K562 (cell line): ENCODE measurements at regions not wholly inside any gene's neighbourhood (a gene's known extent, or its start where the extent isn't known, plus 50 kb on each side); places are given as distances from the start of the nearest gene placed in this dataset.

Source experiments
- ATAC-seq: fragments of 200-7000 bp; cut with Tn5 transposase; 3 replicates; pipeline ENCODE4 v1.9.1; 2020; ENCODE audit warnings: moderate library complexity
- BruUV-seq: library from RNA; stranded (reverse); fragments of 400-500 nt; replicated peaks from 2 replicates; lab custom pipeline; 2021; lab: Mats Ljungman, UMichigan
- CTCF ChIA-PET: fragments of 300-600 bp; formaldehyde crosslinking; extraction: SDS; loops from one replicate; lab custom pipeline; 2021; ENCODE audit warnings: low intra/inter-chr PET ratio; lab: Yijun Ruan, JAX
- POLR2A ChIA-PET: fragments of 300-600, 350-650 bp; sonication (Branson Sonifier 250); formaldehyde crosslinking; extraction: SDS; loops from one replicate; lab custom pipeline; 2021; ENCODE audit warnings: antibody characterized with exemption, inconsistent platforms; lab: Yijun Ruan, JAX
- DNase-seq, 4 experiments: peaks; one replicate each; pipeline versions ENCODE4 v3.0.0 to v3.0.0-alpha.2; 2011 to 2018; ENCODE audit warnings: low spot score in 3 of 4, mixed read lengths in 3 of 4; ENCODE audit errors: extremely low read depth in 1 of 4
- FAIRE-seq: peaks from 2 replicates; lab custom pipeline; 2011; peaks lifted over from hg19 to GRCh38; lab: Jason Lieb, UNC
- H2AFZ ChIP-seq: 2 replicates; pipeline ENCODE4 v1.6.0; 2011; ENCODE audit warnings: low read depth, low read length, control low read depth, inconsistent platforms
- H3K27ac ChIP-seq: fragments of 200-600 bp; 3 replicates; pipeline ENCODE4 v1.8.0; 2011; ENCODE audit warnings: low read depth, mild to moderate bottlenecking, control low read depth, inconsistent platforms, low read length, moderate library complexity, mixed read lengths; ENCODE audit errors: extremely low read depth
- H3K27me3 ChIP-seq, 2 experiments: fragments of 300-600 bp in 1 of 2; 2 replicates in 1 of 2; 3 replicates in 1 of 2; pipeline versions ENCODE4 v1.6.0 to v1.8.0; 2011; ENCODE audit warnings: inconsistent platforms in 2 of 2, low read length in 2 of 2, mild to moderate bottlenecking in 1 of 2, mixed read lengths in 1 of 2, moderate library complexity in 1 of 2; ENCODE audit not compliant: control insufficient read depth in 2 of 2, insufficient read depth in 2 of 2
- H3K36me3 ChIP-seq: fragments of 300-600 bp; 3 replicates; pipeline ENCODE4 v1.8.0; 2011; ENCODE audit warnings: mild to moderate bottlenecking, low read length, inconsistent platforms; ENCODE audit not compliant: control insufficient read depth, insufficient read depth
- H3K4me1 ChIP-seq, 2 experiments: fragments of 200-600 bp in 1 of 2; replicated peaks in 1 of 2; 2 replicates in 1 of 2; 3 replicates in 1 of 2; pipeline versions ENCODE4 v1.5.1 to v1.8.0; 2011; ENCODE audit warnings: inconsistent platforms in 2 of 2, low read length in 2 of 2, mild to moderate bottlenecking in 1 of 2, mixed read lengths in 1 of 2, moderate library complexity in 1 of 2; ENCODE audit not compliant: control insufficient read depth in 2 of 2, insufficient read depth in 2 of 2
- H3K4me2 ChIP-seq: 2 replicates; pipeline ENCODE4 v1.6.1; 2011; ENCODE audit warnings: low read length, control low read depth, inconsistent platforms, mixed read lengths; ENCODE audit not compliant: insufficient read depth
- H3K4me3 ChIP-seq: fragments of 200-600 bp; sonication (generic), shearing (Covaris generic); 2 replicates; pipeline ENCODE4 v1.5.1; 2016; ENCODE audit warnings: control low read depth, inconsistent platforms
- H3K79me2 ChIP-seq: fragments of 200-600 bp; 3 replicates; pipeline ENCODE4 v1.8.0; 2011; ENCODE audit warnings: low read length, inconsistent platforms; ENCODE audit not compliant: control insufficient read depth, insufficient read depth
- H3K9ac ChIP-seq, 2 experiments: 2 replicates each; pipeline versions ENCODE4 v1.6.0 to v1.6.1; 2011; ENCODE audit warnings: low read depth in 2 of 2, low read length in 2 of 2, control low read depth in 1 of 2, inconsistent platforms in 1 of 2, mild to moderate bottlenecking in 1 of 2, mixed read lengths in 1 of 2; ENCODE audit not compliant: insufficient read depth in 1 of 2
- H3K9me1 ChIP-seq: one replicate; pipeline ENCODE4 v1.6.0; 2011; ENCODE audit warnings: inconsistent platforms, mild to moderate bottlenecking, low read length, moderate library complexity; ENCODE audit not compliant: control insufficient read depth, insufficient read depth
- H3K9me3 ChIP-seq: replicated peaks from 2 replicates; pipeline ENCODE4 v1.5.1; 2011; ENCODE audit warnings: low read depth, low read length, inconsistent platforms; ENCODE audit not compliant: control insufficient read depth, insufficient read depth
- H4K20me1 ChIP-seq: replicated peaks from 2 replicates; pipeline ENCODE4 v1.6.1; 2011; ENCODE audit warnings: low read length, inconsistent platforms, mixed read lengths; ENCODE audit not compliant: control insufficient read depth, insufficient read depth
- CEBPG ChIP-seq, 3 experiments: fragments of 200-800 bp in 1 of 3; sonication (Bioruptor generic) in 1 of 3; sonication (generic) in 1 of 3; formaldehyde crosslinking in 1 of 3; IDR thresholded peaks in 2 of 3; conservative IDR thresholded peaks in 1 of 3; 2 replicates each; pipeline versions ENCODE4 v1.6.1 to v1.8.0; 2016 to 2022; ENCODE audit warnings: missing compliant biosample characterization in 2 of 3, missing genetic modification characterization in 2 of 3, mild to moderate bottlenecking in 1 of 3, missing genetic modification reagents in 1 of 3
- FOS ChIP-seq: IDR thresholded peaks from 3 replicates; pipeline ENCODE4 v1.6.1; 2011; ENCODE audit not compliant: insufficient read length; ENCODE audit errors: extremely low read depth
- HNRNPK ChIP-seq: fragments of 200-400 bp; formaldehyde crosslinking; IDR thresholded peaks from one replicate; pipeline ENCODE4 v1.6.1; 2018; ENCODE audit warnings: mild to moderate bottlenecking, low read depth, low read length; ENCODE audit not compliant: poor library complexity, severe bottlenecking
- IFI16 ChIP-seq: fragments of 250-450 bp; sonication (Bioruptor Pico); IDR thresholded peaks from 2 replicates; pipeline ENCODE4 v2.1.2; 2022; ENCODE audit warnings: mild to moderate bottlenecking, inconsistent platforms
- NCOA4 ChIP-seq: fragments of 450-650 bp; IDR thresholded peaks from 2 replicates; pipeline ENCODE4 v1.6.1; 2018; ENCODE audit warnings: mild to moderate bottlenecking; ENCODE audit not compliant: partially characterized antibody
- NFXL1 ChIP-seq: fragments of 450-650 bp; formaldehyde crosslinking; IDR thresholded peaks from 2 replicates; pipeline ENCODE4 v1.4.0; 2021; ENCODE audit warnings: mild to moderate bottlenecking
- NFYB ChIP-seq: IDR thresholded peaks from 2 replicates; pipeline ENCODE4 v1.6.1; 2011; ENCODE audit warnings: mild to moderate bottlenecking, moderate library complexity; ENCODE audit not compliant: insufficient read length; ENCODE audit errors: extremely low read depth
- SMAD2 ChIP-seq: fragments of 150-350 bp; IDR thresholded peaks from 2 replicates; pipeline ENCODE4 v1.6.1; 2014; ENCODE audit warnings: low read depth, mild to moderate bottlenecking, low read length
- STAT5B ChIP-seq: fragments of 250-450 bp; sonication (Bioruptor Pico); IDR thresholded peaks from 2 replicates; pipeline ENCODE4 v1.8.0; 2021; ENCODE audit warnings: mild to moderate bottlenecking, inconsistent platforms
- TCF7 ChIP-seq: sonication (generic); IDR thresholded peaks from 2 replicates; pipeline ENCODE4 v1.6.1; 2016; ENCODE audit warnings: antibody characterized with exemption, borderline replicate concordance
- VEZF1 ChIP-seq: fragments of 200-800 bp; sonication (Bioruptor generic); IDR thresholded peaks from 2 replicates; pipeline ENCODE4 v1.6.1; 2017; ENCODE audit warnings: missing genetic modification characterization, missing compliant biosample characterization
- ZNF449 ChIP-seq: fragments of 250-450 bp; sonication (Bioruptor Pico); IDR thresholded peaks from 2 replicates; pipeline ENCODE4 v1.8.0; 2022; ENCODE audit warnings: moderate library complexity, mild to moderate bottlenecking, inconsistent platforms
- WGBS: fragments of 100-300 bp; shearing (Covaris generic); methylation state at CpG from one replicate; pipeline ENCODE4 v1.1.6; 2016; ENCODE audit warnings: low coverage, mixed read lengths; ENCODE audit not compliant: insufficient coverage; ENCODE audit errors: missing lambda C conversion rate; 5-methylcytosine and 5-hydroxymethylcytosine counted together
- in situ Hi-C: fragments of 300-500 bp; cut with MboI; formaldehyde crosslinking; loops from 4 replicates; pipeline ENCODE4 v1.15.0; 2018; ENCODE audit warnings: inconsistent platforms, mixed read lengths
- intact Hi-C: fragments of 100-400 bp; cut with micrococcal nuclease; formaldehyde crosslinking; loops from 2 replicates; pipeline ENCODE4 v1.14.2; 2022

GRCh38 chr3:168625477-168625876 lies 529.8 kb upstream of the GOLIM4 start:
- H3K4me1 ChIP-seq, result no peaks in the 10 kb centered on the region
- no peak overlapping the region for H3K4me2 ChIP-seq
- no peak overlapping the region for H2AFZ ChIP-seq
- POLR2A ChIA-PET, result no interaction called here
- H3K9ac ChIP-seq, result no peak overlapping the region
- in situ Hi-C loops, result no loop called here
- DNase-seq, result no peak
- no peak for TF ChIP-seq NCOA4
- no peak for TF ChIP-seq CEBPG (CRISPR knock-in tag; IDR thresholded peaks at IDR 0.05)
- peak in 1 of 2 experiments; percentile 52; a peak in 1 of 4 replicates for TF ChIP-seq CEBPG (tag; conservative IDR thresholded peaks at IDR 0.05 in 1 of 2, IDR thresholded peaks at IDR 0.05 in 1 of 2)
- H3K9me1 ChIP-seq, result no peaks in the 10 kb centered on the region
- no peak for FAIRE-seq
- no peaks in the 10 kb centered on the region for H4K20me1 ChIP-seq
- no peaks in the 10 kb centered on the region for H3K36me3 ChIP-seq
- H3K27ac ChIP-seq, result no peak overlapping the region
- H3K79me2 ChIP-seq, result no peaks in the 10 kb centered on the region
- H3K9me3 ChIP-seq, result no peaks in the 10 kb centered on the region
- BruUV-seq, result no TSS peak
- no peaks in the 10 kb centered on the region for H3K27me3 ChIP-seq
- ATAC-seq, result no peak
- CTCF ChIA-PET, result no interaction called here
- intact Hi-C loops, result no loop called here
- H3K4me3 ChIP-seq, result no peak overlapping the region

DNA sequence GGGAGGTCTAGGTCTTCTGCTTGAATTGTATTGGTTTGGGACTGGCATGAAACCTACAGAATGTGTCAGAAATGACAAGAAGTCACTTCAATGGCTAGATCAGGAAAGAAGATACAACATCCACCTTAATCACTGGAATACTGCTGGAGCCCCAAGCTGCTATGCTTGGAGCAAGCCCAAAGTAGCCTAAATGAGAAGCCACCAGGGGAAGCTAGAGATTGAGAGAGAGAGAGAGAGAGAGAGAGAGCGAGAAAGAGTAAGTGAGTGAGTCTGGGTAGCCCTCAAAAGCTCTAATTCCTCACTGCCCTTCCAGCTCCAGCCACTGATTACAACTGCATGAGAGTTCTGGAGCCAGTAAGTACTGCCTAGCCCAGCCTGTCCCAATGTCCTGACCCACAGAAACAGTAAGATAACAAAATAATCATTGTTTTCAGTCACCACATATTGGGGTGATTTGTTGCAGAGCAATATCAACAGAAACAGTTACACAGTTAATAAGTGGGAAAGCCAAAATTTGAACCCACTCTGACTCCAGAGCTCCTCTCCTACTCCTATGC lies 529.2 kb upstream of the GOLIM4 start:
- H3K27me3 ChIP-seq, result no peaks in the 10 kb centered on the region
- FAIRE-seq (no peak), ATAC-seq (no peak), DNase-seq (no peak)
- no peaks in the 10 kb centered on the region for H4K20me1 ChIP-seq
- H3K4me2 ChIP-seq, result no peak overlapping the region
- no peak overlapping the region for H3K9ac ChIP-seq
- TF ChIP-seq TCF7 (no peak), SMAD2 (no peak), IFI16 (CRISPR knock-in tag) (no peak), STAT5B (no peak), VEZF1 (CRISPR knock-in tag) (no peak), NFYB (no peak), NFXL1 (CRISPR knock-in tag) (no peak), ZNF449 (no peak), HNRNPK (no peak), FOS (no peak)
- ChIA-PET POLR2A (no interaction called here), CTCF (no interaction called here)
- intact Hi-C loops (no loop called here), in situ Hi-C loops (no loop called here)
- no peaks in the 10 kb centered on the region for H3K9me3 ChIP-seq
- BruUV-seq, result no TSS peak
- H3K36me3 ChIP-seq, result no peaks in the 10 kb centered on the region
- 13% methylated on average over 1 of the region's 1 CpG for WGBS
- H3K9me1 ChIP-seq, result no peaks in the 10 kb centered on the region
- no peaks in the 10 kb centered on the region for H3K79me2 ChIP-seq
- no peaks in the 10 kb centered on the region for H3K4me1 ChIP-seq
- no peak overlapping the region for H3K4me3 ChIP-seq
- H2AFZ ChIP-seq, result no peak overlapping the region
- H3K27ac ChIP-seq, result no peak overlapping the region
